OCI-LY3 (cell line): ENCODE measurements at regions not wholly inside any gene's neighbourhood (a gene's known extent, or its start where the extent isn't known, plus 50 kb on each side); places are given as distances from the start of the nearest gene placed in this dataset.
"Not testable (repeated sequence)": the region's sequence is repeated elsewhere in the genome, so short reads cannot be mapped to it uniquely, and the experiment has no call there.

Source experiments
- H2AFZ ChIP-seq: fragments of 200-600, 300-600 bp; shearing (Covaris generic); 2 replicates; pipeline ENCODE4 v1.6.0; 2014; ENCODE audit warnings: antibody characterized with exemption, low read depth, low read length
- H3K27ac ChIP-seq: fragments of 200-600, 300-600 bp; sonication (generic); 2 replicates; pipeline ENCODE4 v1.5.1; 2014; ENCODE audit warnings: mild to moderate bottlenecking, low read length, moderate library complexity, mixed read lengths
- H3K27me3 ChIP-seq: fragments of 200-600, 300-600 bp; sonication (generic); 2 replicates; pipeline ENCODE4 v1.6.1; 2014; ENCODE audit warnings: low read depth, low read length, mixed read lengths
- H3K36me3 ChIP-seq: fragments of 200-600, 300-600 bp; sonication (generic); replicated peaks from 2 replicates; pipeline ENCODE3; 2014; ENCODE audit warnings: low read depth, low read length, mixed read lengths
- H3K4me1 ChIP-seq: fragments of 300-600, 200-600 bp; sonication (generic); 2 replicates; pipeline ENCODE4 v1.6.1; 2014; ENCODE audit warnings: low read length, mixed read lengths
- H3K4me2 ChIP-seq: fragments of 200-600, 300-600 bp; sonication (generic); 2 replicates; pipeline ENCODE4 v1.6.1; 2014; ENCODE audit warnings: low read length, mixed read lengths
- H3K4me3 ChIP-seq: fragments of 300-600, 200-600 bp; sonication (generic); 2 replicates; pipeline ENCODE4 v1.5.1; 2014; ENCODE audit warnings: antibody characterized with exemption, mild to moderate bottlenecking, low read length, moderate library complexity
- H3K79me2 ChIP-seq: fragments of 300-600, 200-600 bp; shearing (Covaris generic); 2 replicates; pipeline ENCODE4 v1.6.1; 2014; ENCODE audit warnings: mild to moderate bottlenecking, low read length, mixed read lengths
- H3K9ac ChIP-seq: fragments of 300-600, 200-600 bp; shearing (Covaris generic); 2 replicates; pipeline ENCODE4 v1.6.0; 2014; ENCODE audit warnings: mild to moderate bottlenecking, low read length, moderate library complexity
- H3K9me3 ChIP-seq: fragments of 200-600, 300-600 bp; shearing (Covaris generic); 2 replicates; pipeline ENCODE4 v1.6.1; 2014; ENCODE audit warnings: low read length, mixed read lengths; ENCODE audit not compliant: insufficient read depth
- H4K20me1 ChIP-seq: fragments of 200-600, 300-600 bp; sonication (generic); 2 replicates; pipeline ENCODE4 v1.6.1; 2016; ENCODE audit warnings: low read length, mixed read lengths; ENCODE audit not compliant: insufficient read depth
- EZH2phosphoT487 ChIP-seq: fragments of 200-600 bp; shearing (Covaris generic); IDR thresholded peaks from 2 replicates; pipeline ENCODE4 v1.6.1; 2018; ENCODE audit warnings: antibody characterized with exemption, mixed run types, low read depth
- TF ChIP-seq, protein P1 (sequence below): fragments of 200-600, 300-600 bp; sonication (generic); IDR thresholded peaks from 2 replicates; pipeline ENCODE4 v1.5.1; 2014; ENCODE audit warnings: antibody characterized with exemption, low read length, low read depth

DNA sequence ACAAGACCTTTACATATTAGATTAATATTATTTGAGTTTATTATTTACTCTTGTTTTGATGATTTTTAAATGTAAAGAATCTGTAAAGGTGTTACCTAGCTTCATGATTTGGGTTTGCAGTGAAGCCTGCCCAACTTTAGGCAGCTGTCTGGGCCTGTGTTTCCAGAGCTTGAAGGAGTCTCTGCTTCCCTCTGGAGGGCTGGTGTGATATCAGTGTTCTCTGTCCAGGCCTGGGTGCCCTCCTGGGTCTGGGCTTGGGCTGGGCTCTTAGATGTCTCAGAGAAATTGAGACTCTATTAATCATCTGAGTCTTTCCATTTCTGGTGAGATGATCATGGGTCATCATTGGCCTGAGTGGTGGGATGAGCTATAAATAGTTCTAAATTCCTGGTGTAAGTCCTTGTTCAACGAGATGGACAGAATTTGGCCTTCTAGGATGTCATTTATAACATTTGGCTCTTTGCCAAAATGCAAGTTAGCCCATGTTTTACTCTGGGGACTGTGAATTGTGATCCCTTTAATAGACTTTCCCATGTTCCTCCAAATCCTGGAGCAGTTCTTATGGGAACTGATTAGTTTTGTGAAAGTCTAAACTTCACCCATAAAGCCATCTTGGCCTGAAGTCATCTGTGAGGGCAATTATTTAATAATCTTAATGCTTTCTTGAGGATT lies 397.3 kb downstream of the TMEM121 start:
- not testable (repeated sequence) for H3K27me3 ChIP-seq, H3K4me3 ChIP-seq, H3K9ac ChIP-seq, H2AFZ ChIP-seq, H3K4me2 ChIP-seq, H3K9me3 ChIP-seq
- peaks cover 34% of the 10 kb centered on the region for H4K20me1 ChIP-seq
- peaks cover 56% of the 10 kb centered on the region for H3K79me2 ChIP-seq
- peak overlapping the region; percentile 16; the same call in 1 of the 2 replicates for H3K27ac ChIP-seq
- TF ChIP-seq, protein P1, sequence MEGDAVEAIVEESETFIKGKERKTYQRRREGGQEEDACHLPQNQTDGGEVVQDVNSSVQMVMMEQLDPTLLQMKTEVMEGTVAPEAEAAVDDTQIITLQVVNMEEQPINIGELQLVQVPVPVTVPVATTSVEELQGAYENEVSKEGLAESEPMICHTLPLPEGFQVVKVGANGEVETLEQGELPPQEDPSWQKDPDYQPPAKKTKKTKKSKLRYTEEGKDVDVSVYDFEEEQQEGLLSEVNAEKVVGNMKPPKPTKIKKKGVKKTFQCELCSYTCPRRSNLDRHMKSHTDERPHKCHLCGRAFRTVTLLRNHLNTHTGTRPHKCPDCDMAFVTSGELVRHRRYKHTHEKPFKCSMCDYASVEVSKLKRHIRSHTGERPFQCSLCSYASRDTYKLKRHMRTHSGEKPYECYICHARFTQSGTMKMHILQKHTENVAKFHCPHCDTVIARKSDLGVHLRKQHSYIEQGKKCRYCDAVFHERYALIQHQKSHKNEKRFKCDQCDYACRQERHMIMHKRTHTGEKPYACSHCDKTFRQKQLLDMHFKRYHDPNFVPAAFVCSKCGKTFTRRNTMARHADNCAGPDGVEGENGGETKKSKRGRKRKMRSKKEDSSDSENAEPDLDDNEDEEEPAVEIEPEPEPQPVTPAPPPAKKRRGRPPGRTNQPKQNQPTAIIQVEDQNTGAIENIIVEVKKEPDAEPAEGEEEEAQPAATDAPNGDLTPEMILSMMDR = 0 out of 2 replicates have a peak, but pooled peaks have one; percentile 4
- H3K4me1 ChIP-seq = peaks cover 31% of the 10 kb centered on the region
- peaks cover 27% of the 10 kb centered on the region for H3K36me3 ChIP-seq

DNA sequence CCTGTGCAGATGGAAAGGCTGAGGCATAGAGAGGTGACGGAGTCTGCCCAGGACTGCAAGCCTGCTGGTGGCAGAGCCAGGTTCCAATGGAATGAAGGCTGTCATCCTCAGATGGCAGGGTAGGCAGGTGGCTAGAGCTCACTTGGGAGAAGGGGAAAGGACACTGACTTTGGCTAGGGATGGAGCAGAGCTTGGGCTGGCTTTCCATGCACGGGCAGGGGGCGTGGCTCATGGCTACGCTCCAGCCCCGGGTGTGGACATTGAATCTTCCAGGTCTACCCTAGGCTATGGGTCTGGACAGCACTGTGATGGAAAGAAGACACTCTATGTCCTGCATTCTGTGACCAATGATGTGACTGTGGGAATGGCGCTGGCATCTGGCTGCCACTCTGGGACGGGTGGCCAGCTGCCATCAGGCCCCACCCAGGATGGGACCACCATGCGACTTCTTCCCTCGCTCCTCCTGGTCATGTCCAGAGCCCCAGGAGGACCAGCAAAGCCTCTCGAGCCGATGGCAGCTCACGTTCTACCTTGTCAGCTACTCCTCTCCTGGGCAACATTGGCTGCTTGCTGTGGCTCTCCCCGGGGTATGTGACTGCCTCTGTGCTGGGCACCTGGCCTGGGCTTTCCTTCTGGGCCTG lies 398.7 kb downstream of the TMEM121 start:
- Histone ChIP-seq H2AFZ (no peak overlapping the region), H3K27me3 (no peaks in the 10 kb centered on the region), H3K4me1 (peaks cover 45% of the 10 kb centered on the region), H3K79me2 (peaks cover 42% of the 10 kb centered on the region), H3K36me3 (peaks cover 17% of the 10 kb centered on the region), H4K20me1 (peaks cover 34% of the 10 kb centered on the region), H3K9me3 (no peaks in the 10 kb centered on the region), H3K4me2 (no peak overlapping the region), H3K27ac (no peak overlapping the region), H3K9ac (no peak overlapping the region), H3K4me3 (no peak overlapping the region)
- TF ChIP-seq, protein P1 = no peak
- TF ChIP-seq EZH2phosphoT487 = no peak

DNA sequence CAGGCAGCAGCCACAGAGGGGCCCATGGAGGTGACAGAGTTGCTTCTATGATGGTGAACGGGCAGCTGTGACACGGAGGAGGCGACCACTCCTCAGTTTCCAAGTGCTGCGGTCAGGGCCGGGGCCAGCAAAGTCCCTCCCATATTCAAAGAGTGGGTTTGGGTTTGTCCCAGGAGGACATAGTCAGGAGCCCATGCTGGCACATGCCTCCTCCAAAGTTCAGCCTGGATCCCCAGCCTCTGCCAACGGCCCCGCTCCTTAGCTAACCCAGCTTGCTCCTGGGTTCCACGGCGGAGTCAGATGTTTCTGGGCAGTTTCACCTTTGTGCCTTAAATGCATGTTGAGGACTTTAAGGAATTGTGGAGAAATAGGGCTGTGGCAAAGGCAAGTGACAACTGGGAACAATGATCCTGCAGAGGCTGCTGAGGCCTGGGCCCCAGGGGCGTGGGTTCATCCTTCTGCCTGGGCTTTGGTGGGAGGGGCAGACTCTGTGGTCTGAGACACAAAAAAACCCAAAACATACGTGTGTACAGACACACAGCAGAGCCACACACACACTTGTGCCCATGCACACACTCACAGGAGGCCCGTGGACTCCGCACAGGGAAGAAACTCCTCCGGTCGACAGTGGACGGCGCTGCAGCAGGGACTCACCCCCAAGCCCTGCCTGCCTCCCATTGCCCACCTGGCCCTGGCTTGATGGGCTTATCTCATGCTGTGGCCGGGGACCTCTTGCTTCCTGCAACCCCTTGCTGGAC lies 399.4 kb downstream of the TMEM121 start:
- Histone ChIP-seq H4K20me1 (peaks cover 30% of the 10 kb centered on the region), H3K9me3 (no peaks in the 10 kb centered on the region), H3K27ac (peak overlapping the region; percentile 74), H3K79me2 (peaks cover 35% of the 10 kb centered on the region), H3K4me2 (no peak overlapping the region), H3K27me3 (peaks cover 6% of the 10 kb centered on the region; the same call in 1 of the 2 replicates), H3K9ac (no peak overlapping the region), H3K4me1 (peaks cover 52% of the 10 kb centered on the region), H3K36me3 (peaks cover 13% of the 10 kb centered on the region), H3K4me3 (no peak overlapping the region), H2AFZ (no peak overlapping the region)
- TF ChIP-seq, protein P1 = no peak
- no peak for TF ChIP-seq EZH2phosphoT487
